ENCODE measurements at regions not wholly inside any gene's neighbourhood (a gene's known extent, or its start where the extent isn't known, plus 50 kb on each side); places are given as distances from the start of the nearest gene placed in this dataset.

DNA sequence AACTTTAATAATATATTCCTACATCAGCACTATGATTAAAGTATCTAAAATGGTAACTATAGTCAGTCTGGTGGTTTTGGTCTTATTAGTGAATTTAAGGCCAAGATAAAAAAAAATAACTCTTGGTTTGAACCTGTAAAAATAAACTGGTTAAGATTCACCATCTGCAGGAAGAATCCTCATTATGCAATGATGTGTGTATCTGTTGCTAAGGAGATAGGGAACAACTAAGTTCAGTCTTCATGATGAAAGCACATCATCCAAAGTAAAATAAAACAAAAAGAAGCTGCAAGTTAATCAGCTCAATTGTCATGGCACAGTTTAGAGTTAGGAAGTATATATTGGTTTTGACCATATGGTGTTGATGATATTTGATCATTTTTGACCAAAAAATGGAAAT is 466.0 kb downstream of the NYAP2 start:
- Histone ChIP-seq H3K4me2 (no peak overlapping the region), H3K4me3 (no peak overlapping the region), H3K9me3 (ENCODE audit: low read depth) (no peaks in the 10 kb centered on the region), H3K9me2 (replicated peaks; ENCODE audit: insufficient read depth) (no peaks in the 10 kb centered on the region), H3K27me3 (no peaks in the 10 kb centered on the region), H3K4me1 (ENCODE audit: insufficient read depth) (no peaks in the 10 kb centered on the region), H3K36me3 (replicated peaks; ENCODE audit: insufficient read depth, low read depth) (no peaks in the 10 kb centered on the region), H3K79me2 (no peaks in the 10 kb centered on the region), H3K27ac (no peak overlapping the region), H2AFZ (no peak overlapping the region), H4K20me1 (ENCODE audit: insufficient read depth, poor library complexity, severe bottlenecking) (no peaks in the 10 kb centered on the region)
- TF ChIP-seq, protein P1, sequence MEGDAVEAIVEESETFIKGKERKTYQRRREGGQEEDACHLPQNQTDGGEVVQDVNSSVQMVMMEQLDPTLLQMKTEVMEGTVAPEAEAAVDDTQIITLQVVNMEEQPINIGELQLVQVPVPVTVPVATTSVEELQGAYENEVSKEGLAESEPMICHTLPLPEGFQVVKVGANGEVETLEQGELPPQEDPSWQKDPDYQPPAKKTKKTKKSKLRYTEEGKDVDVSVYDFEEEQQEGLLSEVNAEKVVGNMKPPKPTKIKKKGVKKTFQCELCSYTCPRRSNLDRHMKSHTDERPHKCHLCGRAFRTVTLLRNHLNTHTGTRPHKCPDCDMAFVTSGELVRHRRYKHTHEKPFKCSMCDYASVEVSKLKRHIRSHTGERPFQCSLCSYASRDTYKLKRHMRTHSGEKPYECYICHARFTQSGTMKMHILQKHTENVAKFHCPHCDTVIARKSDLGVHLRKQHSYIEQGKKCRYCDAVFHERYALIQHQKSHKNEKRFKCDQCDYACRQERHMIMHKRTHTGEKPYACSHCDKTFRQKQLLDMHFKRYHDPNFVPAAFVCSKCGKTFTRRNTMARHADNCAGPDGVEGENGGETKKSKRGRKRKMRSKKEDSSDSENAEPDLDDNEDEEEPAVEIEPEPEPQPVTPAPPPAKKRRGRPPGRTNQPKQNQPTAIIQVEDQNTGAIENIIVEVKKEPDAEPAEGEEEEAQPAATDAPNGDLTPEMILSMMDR (IDR thresholded peaks at IDR 0.05; ENCODE audit: poor library complexity) = no peak
- TF ChIP-seq EZH2 (IDR thresholded peaks at IDR 0.05; ENCODE audit: borderline replicate concordance) (no peak), EZH2phosphoT487 (IDR thresholded peaks at IDR 0.05; ENCODE audit: low read depth, severe bottlenecking, unreplicated experiment) (no peak)
- no peak for DNase-seq (ENCODE audit: low spot score)

DNA sequence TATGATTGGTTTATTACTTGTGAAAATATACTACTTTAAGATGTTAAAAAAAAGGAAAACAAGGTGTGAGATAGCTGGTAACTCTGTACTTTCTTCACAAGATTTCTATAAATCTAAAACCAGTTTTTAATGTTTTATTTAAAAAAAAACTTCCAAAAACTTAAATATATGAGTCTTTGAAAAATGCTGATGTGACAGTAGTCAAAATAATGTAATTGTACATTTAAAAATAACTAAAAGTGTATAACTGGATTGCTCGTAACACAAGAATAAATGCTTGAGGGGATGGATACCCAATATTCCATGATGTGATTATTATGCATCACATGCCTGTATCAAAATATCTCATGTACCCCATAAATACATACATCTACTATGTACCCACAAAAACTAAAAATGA is 464.9 kb downstream of the NYAP2 start:
- Histone ChIP-seq H3K9me3 (ENCODE audit: low read depth) (no peaks in the 10 kb centered on the region), H3K9me2 (replicated peaks; ENCODE audit: insufficient read depth) (no peaks in the 10 kb centered on the region), H3K4me1 (ENCODE audit: insufficient read depth) (no peaks in the 10 kb centered on the region), H3K4me3 (no peak overlapping the region), H3K79me2 (no peaks in the 10 kb centered on the region), H2AFZ (no peak overlapping the region), H3K4me2 (no peak overlapping the region), H3K27ac (no peak overlapping the region), H4K20me1 (ENCODE audit: insufficient read depth, poor library complexity, severe bottlenecking) (no peaks in the 10 kb centered on the region), H3K27me3 (no peaks in the 10 kb centered on the region), H3K36me3 (replicated peaks; ENCODE audit: insufficient read depth, low read depth) (no peaks in the 10 kb centered on the region)
- TF ChIP-seq, protein P1 (IDR thresholded peaks at IDR 0.05; ENCODE audit: poor library complexity) = no peak
- no peak for TF ChIP-seq EZH2 (IDR thresholded peaks at IDR 0.05; ENCODE audit: borderline replicate concordance)
- DNase-seq (ENCODE audit: low spot score) = no peak
- WGBS (ENCODE audit: low lambda C conversion rate, missing lambda C conversion rate) = 90% methylated on average over 1 of the region's 1 CpG

DNA sequence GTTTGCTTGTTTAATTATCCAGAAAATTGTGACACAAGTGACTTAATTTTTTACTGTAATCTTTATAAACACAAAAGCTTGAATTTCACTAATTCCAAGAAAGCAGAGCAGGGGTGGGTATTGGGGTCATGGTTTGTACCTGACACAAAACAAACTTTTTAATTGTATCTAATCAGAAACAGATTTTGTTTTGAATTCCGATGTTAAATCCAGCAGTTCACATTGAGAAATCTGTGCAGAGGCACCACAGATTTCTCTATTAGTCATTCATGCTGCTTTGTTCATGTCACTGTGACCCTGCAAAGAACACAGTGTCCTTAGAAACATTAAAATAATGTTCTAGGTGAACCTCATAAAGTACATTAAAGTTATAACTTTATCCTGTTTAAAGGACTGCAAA is 443.4 kb downstream of the NYAP2 start:
- Histone ChIP-seq H3K4me2 (no peak overlapping the region), H3K27ac (no peak overlapping the region), H3K36me3 (replicated peaks; ENCODE audit: insufficient read depth, low read depth) (no peaks in the 10 kb centered on the region), H3K27me3 (no peaks in the 10 kb centered on the region), H2AFZ (no peak overlapping the region), H3K9me2 (replicated peaks; ENCODE audit: insufficient read depth) (no peaks in the 10 kb centered on the region), H3K4me1 (ENCODE audit: insufficient read depth) (no peaks in the 10 kb centered on the region), H3K4me3 (no peak overlapping the region), H4K20me1 (ENCODE audit: insufficient read depth, poor library complexity, severe bottlenecking) (no peaks in the 10 kb centered on the region), H3K9me3 (ENCODE audit: low read depth) (no peaks in the 10 kb centered on the region), H3K79me2 (no peaks in the 10 kb centered on the region)
- WGBS (ENCODE audit: low lambda C conversion rate, missing lambda C conversion rate) = 56% methylated on average over 1 of the region's 1 CpG
- TF ChIP-seq, protein P1 (IDR thresholded peaks at IDR 0.05; ENCODE audit: poor library complexity) = no peak
- TF ChIP-seq EZH2 (IDR thresholded peaks at IDR 0.05; ENCODE audit: borderline replicate concordance) = no peak
- no peak for TF ChIP-seq EZH2phosphoT487 (IDR thresholded peaks at IDR 0.05; ENCODE audit: low read depth, severe bottlenecking, unreplicated experiment)
- no peak for DNase-seq (ENCODE audit: low spot score)

DNA sequence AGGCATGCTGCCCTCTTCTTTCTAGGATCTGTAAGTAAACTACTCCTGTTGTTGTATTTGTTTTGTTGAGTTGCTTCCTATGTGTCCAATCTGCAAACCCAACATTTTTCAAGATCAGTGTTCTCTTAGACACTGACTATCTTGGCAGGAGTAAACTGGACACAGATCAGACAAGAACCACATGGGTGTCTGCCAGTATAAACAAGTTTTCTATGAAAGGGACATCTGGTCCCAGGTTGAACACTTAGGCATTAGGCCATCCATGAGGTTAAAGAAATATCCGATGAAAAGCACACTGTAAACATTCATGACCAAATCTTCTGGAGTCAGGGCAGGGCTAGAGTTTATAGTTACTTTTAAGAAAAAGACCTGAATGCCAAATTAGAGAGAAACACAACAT is 441.8 kb downstream of the NYAP2 start:
- 90% methylated on average over 1 of the region's 1 CpG for WGBS (ENCODE audit: low lambda C conversion rate, missing lambda C conversion rate)

More for the DNA sequence above, 441.8 kb downstream of the NYAP2 start:
- no peaks in the 10 kb centered on the region for H3K4me1 ChIP-seq (ENCODE audit: insufficient read depth)
- H3K36me3 ChIP-seq (replicated peaks; ENCODE audit: insufficient read depth, low read depth) = no peaks in the 10 kb centered on the region
- H3K79me2 ChIP-seq = no peaks in the 10 kb centered on the region
- no peak overlapping the region for H3K4me3 ChIP-seq
- no peak overlapping the region for H2AFZ ChIP-seq
- no peak for TF ChIP-seq EZH2 (IDR thresholded peaks at IDR 0.05; ENCODE audit: borderline replicate concordance)
- TF ChIP-seq, protein P1 (IDR thresholded peaks at IDR 0.05; ENCODE audit: poor library complexity) = no peak
- TF ChIP-seq EZH2phosphoT487 (IDR thresholded peaks at IDR 0.05; ENCODE audit: low read depth, severe bottlenecking, unreplicated experiment) = no peak
- DNase-seq (ENCODE audit: low spot score) = no peak
- H3K9me3 ChIP-seq (ENCODE audit: low read depth) = no peaks in the 10 kb centered on the region
- H3K27ac ChIP-seq = no peak overlapping the region
- no peak overlapping the region for H3K4me2 ChIP-seq
- no peaks in the 10 kb centered on the region for H3K27me3 ChIP-seq
- no peaks in the 10 kb centered on the region for H3K9me2 ChIP-seq (replicated peaks; ENCODE audit: insufficient read depth)
- H4K20me1 ChIP-seq (ENCODE audit: insufficient read depth, poor library complexity, severe bottlenecking) = no peaks in the 10 kb centered on the region

All from hepatocyte (in vitro differentiated cells).